GM12872 (cell line): ENCODE measurements at regions not wholly inside any gene's neighbourhood (a gene's known extent, or its start where the extent isn't known, plus 50 kb on each side); places are given as distances from the start of the nearest gene placed in this dataset.

Source experiments
- CTCF ChIP-seq: IDR thresholded peaks from 3 replicates; pipeline ENCODE4 v1.5.1; 2011; ENCODE audit warnings: low read depth, mild to moderate bottlenecking, low read length, moderate library complexity; ENCODE audit not compliant: insufficient read depth

- TF ChIP-seq CTCF, result no peak
These were observed 186.2 kb downstream of the CYP26B1 start for GRCh38 chr2:71961289-71962027.

- no peak for TF ChIP-seq CTCF
These were observed 188.2 kb downstream of the CYP26B1 start for GRCh38 chr2:71959494-71959893.

GRCh38 chr2:71952572-71953188, 195.0 kb downstream of the CYP26B1 start:
- no peak for TF ChIP-seq CTCF

GRCh38 chr2:71951718-71952404, 195.8 kb downstream of the CYP26B1 start:
- no peak for TF ChIP-seq CTCF

- TF ChIP-seq CTCF, result no peak
These were observed 196.6 kb downstream of the CYP26B1 start for GRCh38 chr2:71951083-71951468.

- no peak for TF ChIP-seq CTCF
These were observed 197.2 kb downstream of the CYP26B1 start for GRCh38 chr2:71950256-71951082.

GRCh38 chr2:71949537-71949798, 198.2 kb downstream of the CYP26B1 start:
- no peak for TF ChIP-seq CTCF
